Endothelial cell of umbilical vein (primary cell): ENCODE measurements at regions not wholly inside any gene's neighbourhood (a gene's known extent, or its start where the extent isn't known, plus 50 kb on each side); places are given as distances from the start of the nearest gene placed in this dataset.

Experiments used
- BruUV-seq: library from RNA; stranded (reverse); fragments of 400-500 nt; replicated peaks from 2 replicates; lab custom pipeline; 2021; lab: Mats Ljungman, UMichigan
- CTCF ChIA-PET: fragments of 300-600, 350-600 bp; sonication (Branson Sonifier 250); formaldehyde crosslinking; loops from one replicate; lab custom pipeline; 2021; ENCODE audit warnings: antibody characterized with exemption, inconsistent platforms; lab: Charles Lee
- POLR2A ChIA-PET: fragments of 300-600, 350-600 bp; sonication (Branson Sonifier 250); formaldehyde crosslinking; loops from one replicate; lab custom pipeline; 2021; ENCODE audit warnings: antibody characterized with exemption, inconsistent platforms; lab: Charles Lee
- DNase-seq: peaks from one replicate; pipeline ENCODE4 v3.0.0-alpha.2; 2011; ENCODE audit warnings: low read depth, low spot score
- FAIRE-seq: peaks from 2 replicates; lab custom pipeline; 2011; peaks lifted over from hg19 to GRCh38; lab: Jason Lieb, UNC
- H2AFZ ChIP-seq: 2 replicates; pipeline ENCODE4 v1.6.0; 2012; ENCODE audit warnings: low read depth, low read length, control low read depth, inconsistent platforms
- H3K27ac ChIP-seq: 2 replicates; pipeline ENCODE4 v1.5.1; 2011; ENCODE audit warnings: low read depth, mild to moderate bottlenecking, control low read depth, low read length, moderate library complexity; ENCODE audit not compliant: insufficient read depth
- H3K27me3 ChIP-seq, 2 experiments: 2 replicates each; pipeline versions ENCODE4 v1.6.0 to v1.6.1; 2011; ENCODE audit warnings: low read length in 2 of 2, mixed read lengths in 1 of 2; ENCODE audit not compliant: control insufficient read depth in 2 of 2, insufficient read depth in 2 of 2
- H3K36me3 ChIP-seq, 2 experiments: 2 replicates in 1 of 2; 3 replicates in 1 of 2; pipeline ENCODE4 v1.5.1; 2011; ENCODE audit warnings: low read length in 2 of 2, mild to moderate bottlenecking in 1 of 2, moderate library complexity in 1 of 2; ENCODE audit not compliant: control insufficient read depth in 2 of 2, insufficient read depth in 2 of 2; ENCODE audit errors: extremely low read depth in 1 of 2
- H3K4me1 ChIP-seq: 3 replicates; pipeline ENCODE4 v1.5.1; 2011; ENCODE audit warnings: mild to moderate bottlenecking, low read length; ENCODE audit not compliant: control insufficient read depth, insufficient read depth; ENCODE audit errors: extremely low read depth
- H3K4me2 ChIP-seq: 2 replicates; pipeline ENCODE4 v1.6.1; 2011; ENCODE audit warnings: low read length, control low read depth, mixed read lengths; ENCODE audit not compliant: insufficient read depth
- H3K4me3 ChIP-seq, 3 experiments: fragments of 200-600 bp in 1 of 3; sonication (generic), shearing (Covaris generic) in 1 of 3; replicated peaks in 1 of 3; 2 replicates each; pipeline ENCODE4 v1.5.1; 2011 to 2016; ENCODE audit warnings: control low read depth in 3 of 3, low read length in 3 of 3, mild to moderate bottlenecking in 2 of 3, inconsistent platforms in 1 of 3, low read depth in 1 of 3, moderate library complexity in 1 of 3; ENCODE audit not compliant: insufficient read depth in 1 of 3
- H3K79me2 ChIP-seq: 2 replicates; pipeline ENCODE4 v1.6.0; 2012; ENCODE audit warnings: low read length, inconsistent platforms; ENCODE audit not compliant: control insufficient read depth, insufficient read depth
- H3K9ac ChIP-seq: replicated peaks from 2 replicates; pipeline ENCODE3; 2011; ENCODE audit warnings: low read length, control low read depth; ENCODE audit not compliant: insufficient read depth; ENCODE audit errors: extremely low read depth
- H3K9me1 ChIP-seq: replicated peaks from 3 replicates; pipeline ENCODE4 v1.6.0; 2011; ENCODE audit warnings: mild to moderate bottlenecking, low read length; ENCODE audit not compliant: control insufficient read depth, insufficient read depth; ENCODE audit errors: extremely low read depth
- H3K9me3 ChIP-seq: replicated peaks from 2 replicates; pipeline ENCODE4 v1.5.1; 2012; ENCODE audit warnings: low read length, inconsistent platforms; ENCODE audit not compliant: control insufficient read depth, insufficient read depth
- H4K20me1 ChIP-seq: replicated peaks from 2 replicates; pipeline ENCODE3; 2011; ENCODE audit warnings: mild to moderate bottlenecking, low read length; ENCODE audit not compliant: control insufficient read depth, insufficient read depth; ENCODE audit errors: extremely low read depth
- EZH2 ChIP-seq: IDR thresholded peaks from 2 replicates; pipeline ENCODE4 v1.6.1; 2012; ENCODE audit warnings: borderline replicate concordance, low read depth, mild to moderate bottlenecking, moderate library complexity, low read length, inconsistent platforms; ENCODE audit not compliant: severe bottlenecking
- FOS ChIP-seq: IDR thresholded peaks from 2 replicates; pipeline ENCODE4 v1.6.1; 2011; ENCODE audit warnings: mild to moderate bottlenecking, low read length, moderate library complexity, borderline replicate concordance; ENCODE audit not compliant: insufficient read depth
- GATA2 ChIP-seq: IDR thresholded peaks from 2 replicates; pipeline ENCODE4 v1.7.0; 2011; ENCODE audit warnings: low read depth, mild to moderate bottlenecking, moderate library complexity, mixed read lengths, low read length; ENCODE audit not compliant: insufficient read length, insufficient read depth
- JUN ChIP-seq: IDR thresholded peaks from 2 replicates; pipeline ENCODE4 v1.6.1; 2011; ENCODE audit warnings: borderline replicate concordance, low read depth; ENCODE audit not compliant: insufficient read length, insufficient read depth
- MYC ChIP-seq: IDR thresholded peaks from one replicate; pipeline ENCODE4 v1.6.1; 2011; ENCODE audit warnings: mild to moderate bottlenecking, low read depth, low read length
- POLR2A ChIP-seq: IDR thresholded peaks from 2 replicates; pipeline ENCODE4 v1.6.1; 2012; ENCODE audit warnings: low read depth, mild to moderate bottlenecking, control low read depth, low read length
- POLR2AphosphoS5 ChIP-seq: IDR thresholded peaks from 2 replicates; pipeline ENCODE4 v1.6.1; 2012; ENCODE audit warnings: low read depth, mild to moderate bottlenecking, control low read depth, low read length, moderate library complexity; ENCODE audit not compliant: insufficient read depth
- dilution Hi-C: fragments of 300-500 bp; cut with MboI; formaldehyde crosslinking; loops from one replicate; pipeline ENCODE4 v1.15.0; 2019; ENCODE audit warnings: low sequenced_read_pairs; ENCODE audit not compliant: extremely low pct_ligation_motif_present
- intact Hi-C: fragments of 100-400 bp; cut with micrococcal nuclease; formaldehyde crosslinking; loops from one replicate; pipeline ENCODE4 v1.10.0; 2022
- TF ChIP-seq, protein P1 (sequence below): IDR thresholded peaks from 2 replicates; pipeline ENCODE4 v1.6.1; 2011; ENCODE audit not compliant: insufficient read depth, insufficient read length
- TF ChIP-seq, protein P2 (sequence below), 2 donors: IDR thresholded peaks; 1 replicate in 1 of 2; 2 replicates in 1 of 2; pipeline ENCODE4 v1.5.1; 2011; ENCODE audit warnings: low read length in 2 of 2, mild to moderate bottlenecking in 2 of 2, moderate library complexity in 2 of 2, control low read depth in 1 of 2, inconsistent platforms in 1 of 2, low read depth in 1 of 2; ENCODE audit not compliant: insufficient read depth in 1 of 2; ENCODE audit errors: extremely low read depth in 1 of 2

DNA sequence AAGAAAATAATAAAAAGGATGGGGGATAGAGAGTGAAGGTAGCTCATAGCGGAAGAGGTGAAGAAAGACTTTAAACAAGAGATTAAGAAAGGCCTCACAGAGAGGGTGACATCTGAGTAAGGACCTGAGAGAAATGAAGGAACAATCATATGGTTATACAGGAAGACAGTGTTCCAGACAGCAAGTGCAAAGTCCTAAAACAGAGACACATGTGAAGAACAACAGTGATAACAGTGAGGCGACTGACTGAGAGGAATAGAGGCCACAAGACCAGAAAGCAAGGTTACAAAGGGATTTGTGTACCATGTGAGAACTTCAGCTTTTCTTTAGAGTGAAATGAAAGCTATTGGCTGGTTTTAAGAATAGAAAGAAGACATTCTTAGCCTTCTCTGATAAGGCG, 141.6 kb upstream of the PALMD start:
- no peak overlapping the region for H3K4me2 ChIP-seq
- H3K4me3 ChIP-seq, result no peak overlapping the region
- DNase-seq (no peak), FAIRE-seq (no peak)
- no peaks in the 10 kb centered on the region for H3K9me3 ChIP-seq
- no peaks in the 10 kb centered on the region for H4K20me1 ChIP-seq
- no peaks in the 10 kb centered on the region for H3K27me3 ChIP-seq
- H3K79me2 ChIP-seq, result no peaks in the 10 kb centered on the region
- H3K36me3 ChIP-seq, result no peaks in the 10 kb centered on the region
- H3K27ac ChIP-seq, result no peak overlapping the region
- no TSS peak for BruUV-seq
- dilution Hi-C loops, result no loop called here
- TF ChIP-seq JUN (no peak), POLR2A (no peak), FOS (no peak), MYC (no peak), EZH2 (no peak), GATA2 (no peak), POLR2AphosphoS5 (no peak)
- TF ChIP-seq, protein P1, sequence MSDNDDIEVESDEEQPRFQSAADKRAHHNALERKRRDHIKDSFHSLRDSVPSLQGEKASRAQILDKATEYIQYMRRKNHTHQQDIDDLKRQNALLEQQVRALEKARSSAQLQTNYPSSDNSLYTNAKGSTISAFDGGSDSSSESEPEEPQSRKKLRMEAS, result no peak
- TF ChIP-seq, protein P2, sequence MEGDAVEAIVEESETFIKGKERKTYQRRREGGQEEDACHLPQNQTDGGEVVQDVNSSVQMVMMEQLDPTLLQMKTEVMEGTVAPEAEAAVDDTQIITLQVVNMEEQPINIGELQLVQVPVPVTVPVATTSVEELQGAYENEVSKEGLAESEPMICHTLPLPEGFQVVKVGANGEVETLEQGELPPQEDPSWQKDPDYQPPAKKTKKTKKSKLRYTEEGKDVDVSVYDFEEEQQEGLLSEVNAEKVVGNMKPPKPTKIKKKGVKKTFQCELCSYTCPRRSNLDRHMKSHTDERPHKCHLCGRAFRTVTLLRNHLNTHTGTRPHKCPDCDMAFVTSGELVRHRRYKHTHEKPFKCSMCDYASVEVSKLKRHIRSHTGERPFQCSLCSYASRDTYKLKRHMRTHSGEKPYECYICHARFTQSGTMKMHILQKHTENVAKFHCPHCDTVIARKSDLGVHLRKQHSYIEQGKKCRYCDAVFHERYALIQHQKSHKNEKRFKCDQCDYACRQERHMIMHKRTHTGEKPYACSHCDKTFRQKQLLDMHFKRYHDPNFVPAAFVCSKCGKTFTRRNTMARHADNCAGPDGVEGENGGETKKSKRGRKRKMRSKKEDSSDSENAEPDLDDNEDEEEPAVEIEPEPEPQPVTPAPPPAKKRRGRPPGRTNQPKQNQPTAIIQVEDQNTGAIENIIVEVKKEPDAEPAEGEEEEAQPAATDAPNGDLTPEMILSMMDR (IDR thresholded peaks at IDR 0.05; ENCODE audit: extremely low read depth in 1 of 2, insufficient read depth in 1 of 2, low read depth in 1 of 2, low read length in 2 of 2), result no peak
- intact Hi-C loops, result no loop called here
- no peak overlapping the region for H2AFZ ChIP-seq
- CTCF ChIA-PET, result interaction anchor here (0.6 to 1.1 kb wide), 2 partner anchors 27 to 1345 kb away, joined by 3 read pairs; no protein-coding TSS in a partner anchor
- POLR2A ChIA-PET, result no interaction called here
- H3K9ac ChIP-seq, result no peak overlapping the region
- no peaks in the 10 kb centered on the region for H3K4me1 ChIP-seq
- H3K9me1 ChIP-seq, result no peaks in the 10 kb centered on the region
